GM12878 (cell line): ENCODE measurements at regions not wholly inside any gene's neighbourhood (a gene's known extent, or its start where the extent isn't known, plus 50 kb on each side); places are given as distances from the start of the nearest gene placed in this dataset.

ENCODE experiments used
- ATAC-seq: fragments of 200-7000 bp; cut with Tn5 transposase; 3 replicates; pipeline ENCODE4 v1.9.1; 2020; ENCODE audit warnings: mild to moderate bottlenecking, moderate library complexity
- BruUV-seq: library from RNA; stranded (reverse); fragments of 400-500 nt; replicated peaks from 2 replicates; lab custom pipeline; 2021; lab: Mats Ljungman, UMichigan
- CTCF ChIA-PET: fragments of 300-600 bp; sonication (Branson Sonifier 250); formaldehyde crosslinking; extraction: SDS; loops from one replicate; lab custom pipeline; 2021; ENCODE audit warnings: inconsistent platforms; lab: Yijun Ruan, JAX
- POLR2A ChIA-PET: fragments of 350-600 bp; formaldehyde crosslinking; extraction: SDS; loops from one replicate; lab custom pipeline; 2021; ENCODE audit warnings: inconsistent platforms; lab: Charles Lee
- RAD21 ChIA-PET: fragments of 300-600 bp; sonication (Branson Sonifier 250); formaldehyde crosslinking; loops from one replicate; lab custom pipeline; 2023; ENCODE audit warnings: antibody characterized with exemption; ENCODE audit not compliant: unreplicated experiment; lab: Charles Lee
- SMC1A ChIA-PET: fragments of 300-600 bp; sonication (Branson Sonifier 250); formaldehyde crosslinking; loops from one replicate; lab custom pipeline; 2023; ENCODE audit not compliant: unreplicated experiment, uncharacterized antibody; lab: Charles Lee
- DNase-seq: peaks from one replicate; pipeline ENCODE4 v3.0.0-alpha.2; 2011; ENCODE audit warnings: low read depth, low spot score
- FAIRE-seq: peaks from 3 replicates; lab custom pipeline; 2011; peaks lifted over from hg19 to GRCh38; lab: Jason Lieb, UNC
- H2AFZ ChIP-seq: 2 replicates; pipeline ENCODE4 v1.6.0; 2011; ENCODE audit warnings: low read depth, low read length, control low read depth; ENCODE audit not compliant: control insufficient read depth
- H3K27ac ChIP-seq: 2 replicates; pipeline ENCODE4 v1.5.1; 2011; ENCODE audit warnings: control low read depth; ENCODE audit not compliant: control insufficient read depth, insufficient read depth
- H3K27me3 ChIP-seq, 2 experiments: replicated peaks in 1 of 2; 2 replicates each; pipeline versions ENCODE4 v1.6.0 to v1.6.1; 2011; ENCODE audit warnings: low read length in 1 of 2; ENCODE audit not compliant: control insufficient read depth in 2 of 2, insufficient read depth in 2 of 2
- H3K36me3 ChIP-seq, 2 experiments: 2 replicates each; pipeline ENCODE4 v1.5.1; 2011; ENCODE audit warnings: low read length in 1 of 2; ENCODE audit not compliant: control insufficient read depth in 2 of 2, insufficient read depth in 2 of 2
- H3K4me1 ChIP-seq: 2 replicates; pipeline ENCODE4 v1.6.1; 2011; ENCODE audit warnings: mild to moderate bottlenecking, low read length, moderate library complexity, mixed read lengths; ENCODE audit not compliant: control insufficient read depth, insufficient read depth
- H3K4me2 ChIP-seq: 2 replicates; pipeline ENCODE4 v1.6.0; 2011; ENCODE audit warnings: control low read depth; ENCODE audit not compliant: control insufficient read depth, insufficient read depth
- H3K4me3 ChIP-seq: fragments of 200-600 bp; sonication (generic); 2 replicates; pipeline ENCODE4 v1.5.1; 2016
- H3K79me2 ChIP-seq: 2 replicates; pipeline ENCODE4 v1.6.0; 2011; ENCODE audit warnings: low read length; ENCODE audit not compliant: control insufficient read depth, insufficient read depth
- H3K9ac ChIP-seq: 2 replicates; pipeline ENCODE4 v1.8.0; 2011; ENCODE audit warnings: low read length, control low read depth, mixed read lengths; ENCODE audit not compliant: control insufficient read depth, insufficient read depth
- H3K9me3 ChIP-seq: replicated peaks from 3 replicates; pipeline ENCODE4 v1.5.1; 2011; ENCODE audit warnings: mild to moderate bottlenecking, low read length; ENCODE audit not compliant: control insufficient read depth, insufficient read depth
- H4K20me1 ChIP-seq: 2 replicates; pipeline ENCODE4 v1.6.0; 2011; ENCODE audit not compliant: control insufficient read depth, insufficient read depth
- EGR1 ChIP-seq, 2 experiments: IDR thresholded peaks; 1 replicate in 1 of 2; 2 replicates in 1 of 2; pipeline ENCODE4 v1.6.1; 2011 to 2012; ENCODE audit warnings: low read depth in 2 of 2, low read length in 2 of 2, borderline replicate concordance in 1 of 2, mild to moderate bottlenecking in 1 of 2, moderate library complexity in 1 of 2
- ELK1 ChIP-seq: IDR thresholded peaks from 2 replicates; pipeline ENCODE4 v1.6.1; 2012; ENCODE audit warnings: low read depth, low read length, improper control_type of control experiment
- ESRRA ChIP-seq: IDR thresholded peaks from 2 replicates; pipeline ENCODE4 v1.6.1; 2012; ENCODE audit warnings: mild to moderate bottlenecking, low read length, improper control_type of control experiment
- NFXL1 ChIP-seq: fragments of 450-650 bp; IDR thresholded peaks from 2 replicates; pipeline ENCODE4 v1.6.1; 2017; ENCODE audit warnings: antibody characterized with exemption, mild to moderate bottlenecking, borderline replicate concordance
- NFYA ChIP-seq: IDR thresholded peaks from 2 replicates; pipeline ENCODE4 v1.6.1; 2011; ENCODE audit warnings: low read depth, mild to moderate bottlenecking, low read length, improper control_type of control experiment, borderline replicate concordance
- NFYB ChIP-seq: IDR thresholded peaks from 2 replicates; pipeline ENCODE4 v1.6.1; 2011; ENCODE audit warnings: low read depth, mild to moderate bottlenecking, low read length, improper control_type of control experiment, moderate library complexity; ENCODE audit not compliant: insufficient read depth
- PBX3 ChIP-seq: IDR thresholded peaks from 2 replicates; pipeline ENCODE4 v1.6.1; 2011; ENCODE audit warnings: mild to moderate bottlenecking, low read depth, low read length, moderate library complexity; ENCODE audit not compliant: insufficient replicate concordance
- RB1 ChIP-seq: fragments of 450-650 bp; formaldehyde crosslinking; IDR thresholded peaks from 2 replicates; pipeline ENCODE4 v1.6.1; 2017; ENCODE audit warnings: mild to moderate bottlenecking, borderline replicate concordance
- REST ChIP-seq: IDR thresholded peaks from 2 replicates; pipeline ENCODE4 v1.6.1; 2012; ENCODE audit warnings: mild to moderate bottlenecking, low read depth, low read length
- RFX5 ChIP-seq: IDR thresholded peaks from 2 replicates; pipeline ENCODE4 v1.6.1; 2011; ENCODE audit warnings: low read depth, low read length, improper control_type of control experiment
- RUNX3 ChIP-seq: IDR thresholded peaks from 2 replicates; pipeline ENCODE4 v1.6.1; 2012; ENCODE audit warnings: low read length, inconsistent platforms
- SIX5 ChIP-seq: IDR thresholded peaks from 2 replicates; pipeline ENCODE4 v1.6.1; 2011; ENCODE audit warnings: mild to moderate bottlenecking, low read depth, low read length, moderate library complexity; ENCODE audit not compliant: severe bottlenecking
- SKIL ChIP-seq: fragments of 450-650 bp; IDR thresholded peaks from 2 replicates; pipeline ENCODE4 v1.6.1; 2017; ENCODE audit warnings: mild to moderate bottlenecking, low read depth, inconsistent platforms; ENCODE audit not compliant: poor library complexity, severe bottlenecking
- ZSCAN29 ChIP-seq: fragments of 450-650 bp; IDR thresholded peaks from 2 replicates; pipeline ENCODE4 v1.6.1; 2017; ENCODE audit warnings: mild to moderate bottlenecking, moderate library complexity
- whole genome bisulfite sequencing: methylation state at CpG from one replicate; pipeline ENCODE4 v1.1.6; 2016; ENCODE audit warnings: low lambda C conversion rate; ENCODE audit not compliant: insufficient replicate concordance, insufficient coverage; ENCODE audit errors: missing lambda C conversion rate; 5-methylcytosine and 5-hydroxymethylcytosine counted together
- in situ Hi-C: fragments of 300-500 bp; cut with MboI; formaldehyde crosslinking; loops from 9 replicates; pipeline ENCODE4 v1.14.3; 2018; ENCODE audit warnings: mixed read lengths
- intact Hi-C: fragments of 100-400 bp; cut with micrococcal nuclease; formaldehyde crosslinking; loops from one replicate; pipeline ENCODE4 v1.14.2; 2022; ENCODE audit not compliant: unreplicated experiment

GRCh38 chr1:68767941-68768340 is 271.1 kb upstream of the DEPDC1 start:
- no peaks in the 10 kb centered on the region for H3K27me3 ChIP-seq
- no peak overlapping the region for H2AFZ ChIP-seq
- no peak overlapping the region for H3K4me2 ChIP-seq
- in situ Hi-C loops: no loop called here
- POLR2A ChIA-PET: no interaction called here
- BruUV-seq: no TSS peak
- RAD21 ChIA-PET: no interaction called here
- no peaks in the 10 kb centered on the region for H3K9me3 ChIP-seq
- no peak for FAIRE-seq
- no peaks in the 10 kb centered on the region for H3K79me2 ChIP-seq
- no peak overlapping the region for H3K9ac ChIP-seq
- ATAC-seq: no peak
- DNase-seq: no peak
- no peak overlapping the region for H3K4me3 ChIP-seq
- no peak for TF ChIP-seq PBX3
- TF ChIP-seq RUNX3: no peak
- no peak for TF ChIP-seq ESRRA
- TF ChIP-seq ZSCAN29: no peak
- no peak for TF ChIP-seq EGR1 (IDR thresholded peaks at IDR 0.05; ENCODE audit: borderline replicate concordance in 1 of 2, low read depth in 2 of 2, low read length in 2 of 2)
- TF ChIP-seq REST: no peak
- no peak for TF ChIP-seq ELK1
- TF ChIP-seq RB1: no peak
- no peak for TF ChIP-seq RFX5
- no peak for TF ChIP-seq NFYB
- no peak for TF ChIP-seq SIX5
- TF ChIP-seq NFYA: no peak
- TF ChIP-seq NFXL1: no peak
- TF ChIP-seq SKIL: no peak
- no peaks in the 10 kb centered on the region for H4K20me1 ChIP-seq
- no peaks in the 10 kb centered on the region for H3K4me1 ChIP-seq
- no peaks in the 10 kb centered on the region for H3K36me3 ChIP-seq
- WGBS: 0% methylated on average over 1 of the region's 1 CpG
- SMC1A ChIA-PET: no interaction called here
- H3K27ac ChIP-seq: no peak overlapping the region
- CTCF ChIA-PET: no interaction called here
- intact Hi-C loops: no loop called here
